H9 (cell line): ENCODE measurements at regions not wholly inside any gene's neighbourhood (a gene's known extent, or its start where the extent isn't known, plus 50 kb on each side); places are given as distances from the start of the nearest gene placed in this dataset.
A peak's percentile ranks its signal among the peaks of the same experiment; 100 is the strongest.

ENCODE experiments used
- DNase-seq: peaks from one replicate; pipeline ENCODE4 v3.0.0-alpha.2; 2017
- H2AFZ ChIP-seq: one replicate; pipeline ENCODE4 v1.6.1; 2013; ENCODE audit warnings: mild to moderate bottlenecking, low read length, control low read depth, moderate library complexity
- H2AK5ac ChIP-seq: 2 replicates; pipeline ENCODE4 v1.6.1; 2013; ENCODE audit warnings: low read length, control low read depth, mixed read lengths; ENCODE audit not compliant: insufficient read length
- H2BK120ac ChIP-seq: one replicate; pipeline ENCODE4 v1.6.1; 2013; ENCODE audit warnings: low read depth, mild to moderate bottlenecking, low read length, control low read depth, inconsistent platforms; ENCODE audit not compliant: poor library complexity, severe bottlenecking
- H2BK12ac ChIP-seq: 2 replicates; pipeline ENCODE4 v1.6.1; 2013; ENCODE audit warnings: low read length, control low read depth, mixed read lengths, low read depth; ENCODE audit not compliant: insufficient read length
- H2BK15ac ChIP-seq: 2 replicates; pipeline ENCODE4 v1.6.1; 2013; ENCODE audit warnings: low read depth, low read length, control low read depth
- H2BK20ac ChIP-seq: one replicate; pipeline ENCODE4 v1.6.1; 2013; ENCODE audit warnings: low read depth, mild to moderate bottlenecking, low read length, control low read depth, inconsistent platforms; ENCODE audit not compliant: poor library complexity, severe bottlenecking
- H2BK5ac ChIP-seq: 2 replicates; pipeline ENCODE4 v1.6.1; 2013; ENCODE audit warnings: low read length, control low read depth, mixed read lengths; ENCODE audit not compliant: insufficient read length
- H3K14ac ChIP-seq: 2 replicates; pipeline ENCODE4 v1.6.1; 2013; ENCODE audit warnings: low read length, control low read depth; ENCODE audit not compliant: insufficient read depth
- H3K18ac ChIP-seq: 2 replicates; pipeline ENCODE4 v1.6.1; 2013; ENCODE audit warnings: low read depth, mild to moderate bottlenecking, mixed read lengths, low read length, control low read depth; ENCODE audit not compliant: insufficient read length
- H3K23ac ChIP-seq: 2 replicates; pipeline ENCODE4 v1.6.1; 2013; ENCODE audit warnings: low read length, control low read depth, mixed read lengths, low read depth; ENCODE audit not compliant: insufficient read length
- H3K23me2 ChIP-seq: 2 replicates; pipeline ENCODE4 v1.6.1; 2013; ENCODE audit warnings: low read depth, mild to moderate bottlenecking, mixed read lengths, low read length, control low read depth; ENCODE audit not compliant: insufficient read length, poor library complexity, severe bottlenecking
- H3K27ac ChIP-seq: 2 replicates; pipeline ENCODE4 v1.5.1; 2013; ENCODE audit warnings: low read length, control low read depth, mixed read lengths, low read depth; ENCODE audit not compliant: insufficient read length
- H3K27me3 ChIP-seq: 2 replicates; pipeline ENCODE4 v1.6.1; 2013; ENCODE audit warnings: low read length, control low read depth, inconsistent platforms; ENCODE audit not compliant: insufficient read depth
- H3K4ac ChIP-seq: 2 replicates; pipeline ENCODE4 v1.6.1; 2013; ENCODE audit warnings: low read depth, mild to moderate bottlenecking, control low read depth, inconsistent platforms, low read length, moderate library complexity
- H3K4me1 ChIP-seq: 2 replicates; pipeline ENCODE4 v1.6.1; 2013; ENCODE audit warnings: low read length, control low read depth, inconsistent platforms; ENCODE audit not compliant: insufficient read depth
- H3K4me2 ChIP-seq: 2 replicates; pipeline ENCODE4 v1.6.1; 2013; ENCODE audit warnings: low read length, control low read depth, mixed read lengths; ENCODE audit not compliant: insufficient read length, insufficient read depth
- H3K56ac ChIP-seq: 2 replicates; pipeline ENCODE4 v1.6.1; 2013; ENCODE audit warnings: low read depth, mild to moderate bottlenecking, mixed read lengths, low read length, control low read depth; ENCODE audit not compliant: insufficient read length
- H3K79me1 ChIP-seq: 2 replicates; pipeline ENCODE4 v1.6.1; 2013; ENCODE audit warnings: low read depth, mild to moderate bottlenecking, moderate library complexity, low read length, control low read depth, inconsistent platforms; ENCODE audit not compliant: insufficient read depth, poor library complexity, severe bottlenecking
- H3K79me2 ChIP-seq: 2 replicates; pipeline ENCODE4 v1.6.1; 2013; ENCODE audit warnings: low read length, control low read depth, inconsistent platforms; ENCODE audit not compliant: insufficient read depth
- H3K9ac ChIP-seq: 2 replicates; pipeline ENCODE4 v1.6.1; 2013; ENCODE audit warnings: low read length, control low read depth, mixed read lengths; ENCODE audit not compliant: insufficient read length; ENCODE audit errors: extremely low read depth
- H3K9me3 ChIP-seq: one replicate; pipeline ENCODE4 v1.6.1; 2013; ENCODE audit warnings: low read depth, low read length, inconsistent platforms; ENCODE audit not compliant: control insufficient read depth
- H3T11ph ChIP-seq: one replicate; pipeline ENCODE4 v1.6.1; 2013; ENCODE audit warnings: mild to moderate bottlenecking, low read length, control low read depth, inconsistent platforms
- H4K20me1 ChIP-seq: one replicate; pipeline ENCODE4 v1.6.1; 2013; ENCODE audit not compliant: control insufficient read depth, insufficient read length, insufficient read depth
- H4K5ac ChIP-seq: 2 replicates; pipeline ENCODE4 v1.6.1; 2013; ENCODE audit warnings: low read depth, mild to moderate bottlenecking, mixed read lengths, low read length, control low read depth; ENCODE audit not compliant: insufficient read length
- H4K8ac ChIP-seq: replicated peaks from 2 replicates; pipeline ENCODE4 v1.6.1; 2013; ENCODE audit warnings: low read length, control low read depth, mixed read lengths, low read depth; ENCODE audit not compliant: insufficient read length
- H4K91ac ChIP-seq: 2 replicates; pipeline ENCODE4 v1.6.1; 2013; ENCODE audit warnings: low read depth, mild to moderate bottlenecking, moderate library complexity, mixed read lengths, low read length, control low read depth; ENCODE audit not compliant: insufficient read length
- H3K27ac Mint-ChIP-seq, 3 experiments: 2 replicates in 2 of 3; 3 replicates in 1 of 3; pipeline ENCODE4 v1.8.0; 2020 to 2021; ENCODE audit warnings: mixed read lengths in 3 of 3, mild to moderate bottlenecking in 1 of 3, moderate library complexity in 1 of 3
- H3K27me3 Mint-ChIP-seq: 2 replicates; pipeline ENCODE4 v1.8.0; 2021; ENCODE audit warnings: low read depth, mild to moderate bottlenecking, moderate library complexity, mixed read lengths
- H3K36me3 Mint-ChIP-seq, 3 experiments: 2 replicates in 2 of 3; 3 replicates in 1 of 3; pipeline ENCODE4 v1.8.0; 2020 to 2021; ENCODE audit warnings: low read depth in 3 of 3, mixed read lengths in 3 of 3; ENCODE audit not compliant: insufficient read depth in 1 of 3
- H3K4me1 Mint-ChIP-seq, 2 experiments: 2 replicates each; pipeline ENCODE4 v1.8.0; 2020; ENCODE audit warnings: mixed read lengths in 2 of 2
- H3K4me3 Mint-ChIP-seq, 2 experiments: 2 replicates in 1 of 2; 3 replicates in 1 of 2; pipeline ENCODE4 v1.8.0; 2020 to 2021; ENCODE audit warnings: mild to moderate bottlenecking in 2 of 2, mixed read lengths in 2 of 2, moderate library complexity in 1 of 2
- H3K9me3 Mint-ChIP-seq, 2 experiments: 2 replicates in 1 of 2; 3 replicates in 1 of 2; pipeline ENCODE4 v1.8.0; 2020; ENCODE audit warnings: mild to moderate bottlenecking in 2 of 2, mixed read lengths in 2 of 2, moderate library complexity in 1 of 2
- CTCF ChIP-seq: fragments of 200-600 bp; sonication (generic); conservative IDR thresholded peaks from 3 replicates; pipeline ENCODE4 v1.8.0; 2021; ENCODE audit warnings: antibody characterized with exemption, mild to moderate bottlenecking
- WGBS: extraction: QIAGEN DNeasy Blood & Tissue Kit; methylation state at CpG from one replicate; pipeline ENCODE4 v1.1.7; 2013; ENCODE audit warnings: missing lambda C conversion rate, low lambda C conversion rate, mixed read lengths; ENCODE audit not compliant: insufficient read length; ENCODE audit errors: extremely low coverage; 5-methylcytosine and 5-hydroxymethylcytosine counted together

- peak; percentile 58 for TF ChIP-seq CTCF
- no peak overlapping the region; the same call in 1 of the 2 replicates for H3K14ac ChIP-seq
- H3K27me3 ChIP-seq: no peaks in the 10 kb centered on the region
- H3K36me3 Mint-ChIP-seq: no peaks in the 10 kb centered on the region
- H3K4me3 Mint-ChIP-seq: no peak overlapping the region
- no peak overlapping the region for H2BK12ac ChIP-seq
- H3K56ac ChIP-seq: no peak overlapping the region
- H4K20me1 ChIP-seq: no peaks in the 10 kb centered on the region
- no peak overlapping the region for H3K4ac ChIP-seq
- peaks cover 1% of the 10 kb centered on the region for H3K27me3 Mint-ChIP-seq
- no peak overlapping the region for H2AFZ ChIP-seq
- no peak overlapping the region for H4K91ac ChIP-seq
- no peaks in the 10 kb centered on the region for H3K9me3 ChIP-seq
- WGBS: no CpG with 5 or more reads among the region's 16 CpGs
- no peaks in the 10 kb centered on the region; a peak in 1 of 5 replicates for H3K9me3 Mint-ChIP-seq
- no peak overlapping the region for H4K8ac ChIP-seq
- no peak overlapping the region for H4K5ac ChIP-seq
- no peak overlapping the region; a peak in 1 of 7 replicates for H3K27ac Mint-ChIP-seq
- H2AK5ac ChIP-seq: no peak overlapping the region
- no peaks in the 10 kb centered on the region for H3K4me1 Mint-ChIP-seq
- no peak overlapping the region for H2BK20ac ChIP-seq
- DNase-seq: peak; percentile 44
- H2BK120ac ChIP-seq: no peak overlapping the region
- no peak overlapping the region for H3K4me2 ChIP-seq
- H3K9ac ChIP-seq: no peak overlapping the region
- no peaks in the 10 kb centered on the region for H3K4me1 ChIP-seq
- H2BK15ac ChIP-seq: no peak overlapping the region
- H3K79me2 ChIP-seq: no peaks in the 10 kb centered on the region
- H3K18ac ChIP-seq: no peak overlapping the region
- H3K23me2 ChIP-seq: no peaks in the 10 kb centered on the region
- H3K27ac ChIP-seq: no peak overlapping the region
- no peaks in the 10 kb centered on the region for H3K79me1 ChIP-seq
- H3K23ac ChIP-seq: no peak overlapping the region
- H3T11ph ChIP-seq: no peak overlapping the region
- no peak overlapping the region for H2BK5ac ChIP-seq
These were observed 145.1 kb upstream of the PCBD1 start for GRCh38 chr10:71033396-71033980.
